ENCODE measurements at regions not wholly inside any gene's neighbourhood (a gene's known extent, or its start where the extent isn't known, plus 50 kb on each side); places are given as distances from the start of the nearest gene placed in this dataset.

DNA sequence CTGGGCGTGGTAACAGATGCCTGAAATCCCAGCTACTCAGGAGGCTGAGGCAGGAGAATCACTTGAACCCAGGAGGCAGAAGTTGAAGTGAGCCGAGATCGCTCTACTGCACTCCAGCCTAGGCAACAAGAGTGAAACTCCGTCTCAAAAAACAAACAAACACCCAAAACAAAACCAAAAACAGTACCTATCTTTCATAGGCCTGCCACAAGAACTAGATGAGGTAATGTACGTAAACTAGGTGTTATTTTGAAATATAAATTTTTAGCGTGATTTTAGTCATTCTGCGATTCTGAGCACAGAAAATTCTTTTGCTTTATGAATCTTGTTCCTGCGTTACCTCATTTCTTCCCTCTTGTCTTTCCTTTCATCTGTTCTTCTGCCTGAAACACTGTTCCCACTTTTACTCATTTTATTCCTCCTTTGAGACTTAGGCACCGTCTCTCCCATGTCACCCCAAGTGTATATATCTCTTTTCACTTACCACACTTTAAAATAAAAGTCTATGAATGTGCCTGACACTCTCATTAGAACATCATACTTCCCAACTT, 238.2 kb upstream of the HTR2A start:
- no peaks in the 10 kb centered on the region for H3K27me3 Mint-ChIP-seq (ENCODE audit: low read depth)
- peaks cover 5% of the 10 kb centered on the region for H3K4me1 Mint-ChIP-seq
- H3K4me3 Mint-ChIP-seq: no peak overlapping the region
- peaks cover under 1% of the 10 kb centered on the region for H3K9me3 Mint-ChIP-seq
- H3K36me3 Mint-ChIP-seq (ENCODE audit: low read depth): no peaks in the 10 kb centered on the region
- TF ChIP-seq, protein P1, sequence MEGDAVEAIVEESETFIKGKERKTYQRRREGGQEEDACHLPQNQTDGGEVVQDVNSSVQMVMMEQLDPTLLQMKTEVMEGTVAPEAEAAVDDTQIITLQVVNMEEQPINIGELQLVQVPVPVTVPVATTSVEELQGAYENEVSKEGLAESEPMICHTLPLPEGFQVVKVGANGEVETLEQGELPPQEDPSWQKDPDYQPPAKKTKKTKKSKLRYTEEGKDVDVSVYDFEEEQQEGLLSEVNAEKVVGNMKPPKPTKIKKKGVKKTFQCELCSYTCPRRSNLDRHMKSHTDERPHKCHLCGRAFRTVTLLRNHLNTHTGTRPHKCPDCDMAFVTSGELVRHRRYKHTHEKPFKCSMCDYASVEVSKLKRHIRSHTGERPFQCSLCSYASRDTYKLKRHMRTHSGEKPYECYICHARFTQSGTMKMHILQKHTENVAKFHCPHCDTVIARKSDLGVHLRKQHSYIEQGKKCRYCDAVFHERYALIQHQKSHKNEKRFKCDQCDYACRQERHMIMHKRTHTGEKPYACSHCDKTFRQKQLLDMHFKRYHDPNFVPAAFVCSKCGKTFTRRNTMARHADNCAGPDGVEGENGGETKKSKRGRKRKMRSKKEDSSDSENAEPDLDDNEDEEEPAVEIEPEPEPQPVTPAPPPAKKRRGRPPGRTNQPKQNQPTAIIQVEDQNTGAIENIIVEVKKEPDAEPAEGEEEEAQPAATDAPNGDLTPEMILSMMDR (conservative IDR thresholded peaks at IDR 0.05): no peak
- DNase-seq (ENCODE audit: low read depth, low spot score): no peak
- no peak overlapping the region for H3K27ac Mint-ChIP-seq (ENCODE audit: unreplicated experiment)

DNA sequence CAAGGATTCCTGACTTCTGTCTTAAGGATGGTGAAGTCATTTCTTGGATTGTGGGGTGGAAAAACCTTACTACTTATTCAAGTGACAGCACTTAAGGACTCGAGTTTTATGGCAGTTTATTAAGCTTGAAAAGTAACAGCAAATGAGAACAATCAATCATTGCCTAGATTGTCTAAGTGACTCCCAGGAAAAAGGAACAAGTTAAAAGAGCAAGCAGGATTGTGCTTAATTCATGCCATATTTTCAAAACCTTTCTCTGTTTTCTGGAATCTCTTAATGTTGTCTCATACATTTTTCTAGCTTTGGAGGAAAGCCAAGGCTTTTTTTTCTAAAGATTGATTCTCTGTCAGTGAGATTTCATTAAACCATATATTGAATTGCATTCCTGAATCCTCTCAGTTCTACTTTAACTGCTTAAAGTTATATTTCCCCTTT, 236.2 kb upstream of the HTR2A start:
- Mint-ChIP-seq H3K9me3 (no peaks in the 10 kb centered on the region), H3K4me1 (no peaks in the 10 kb centered on the region), H3K27ac (ENCODE audit: unreplicated experiment) (no peak overlapping the region), H3K27me3 (ENCODE audit: low read depth) (no peaks in the 10 kb centered on the region), H3K36me3 (ENCODE audit: low read depth) (no peaks in the 10 kb centered on the region), H3K4me3 (no peak overlapping the region)
- no peak for DNase-seq (ENCODE audit: low read depth, low spot score)
- TF ChIP-seq, protein P1 (conservative IDR thresholded peaks at IDR 0.05): no peak

DNA sequence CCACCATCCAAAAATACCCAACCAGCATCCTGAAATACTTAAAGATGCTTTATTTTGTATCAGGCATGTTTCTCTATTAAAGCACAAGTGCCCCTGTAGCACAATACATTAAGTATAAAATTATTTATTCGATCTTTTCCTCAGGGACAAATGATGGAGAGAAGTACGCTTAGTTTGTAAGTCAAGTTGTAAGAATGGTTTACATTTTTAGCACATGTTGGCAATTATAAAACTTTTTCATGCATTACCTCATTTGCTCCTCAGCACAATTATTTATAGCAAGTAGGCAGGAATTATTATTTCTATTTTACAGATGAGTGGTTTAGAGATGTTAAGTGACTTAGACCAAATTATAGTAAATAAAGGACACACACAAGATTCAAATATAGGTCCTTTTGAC, 232.6 kb upstream of the HTR2A start:
- Mint-ChIP-seq H3K36me3 (ENCODE audit: low read depth) (no peaks in the 10 kb centered on the region), H3K27me3 (ENCODE audit: low read depth) (no peaks in the 10 kb centered on the region), H3K9me3 (no peaks in the 10 kb centered on the region), H3K4me1 (no peaks in the 10 kb centered on the region), H3K4me3 (no peak overlapping the region), H3K27ac (ENCODE audit: unreplicated experiment) (no peak overlapping the region)
- TF ChIP-seq, protein P1 (conservative IDR thresholded peaks at IDR 0.05): no peak
- DNase-seq (ENCODE audit: low read depth, low spot score): no peak

DNA sequence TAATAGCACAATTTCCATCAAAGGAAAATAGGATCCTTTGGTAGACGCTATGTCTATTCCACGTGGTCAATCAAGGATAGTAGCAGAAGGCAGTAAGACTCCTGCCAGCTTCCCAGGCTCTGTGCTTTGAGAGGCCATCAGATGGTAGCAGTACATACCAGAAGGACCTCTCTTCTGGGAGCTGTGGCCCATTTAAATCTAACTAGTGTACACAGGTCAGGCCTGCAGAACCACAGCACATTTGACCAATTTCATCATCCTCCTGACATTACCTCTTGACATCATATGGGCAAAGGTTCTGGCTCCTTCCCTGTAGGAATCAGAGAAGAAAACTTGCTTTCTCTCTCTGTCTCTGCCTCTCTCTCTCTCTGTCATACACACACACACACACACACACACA, 229.6 kb upstream of the HTR2A start:
- Mint-ChIP-seq H3K27ac (ENCODE audit: unreplicated experiment) (no peak overlapping the region), H3K9me3 (peaks cover 4% of the 10 kb centered on the region), H3K36me3 (ENCODE audit: low read depth) (no peaks in the 10 kb centered on the region), H3K27me3 (ENCODE audit: low read depth) (no peaks in the 10 kb centered on the region), H3K4me1 (no peaks in the 10 kb centered on the region), H3K4me3 (no peak overlapping the region)
- no peak for DNase-seq (ENCODE audit: low read depth, low spot score)
- TF ChIP-seq, protein P1 (conservative IDR thresholded peaks at IDR 0.05): no peak

DNA sequence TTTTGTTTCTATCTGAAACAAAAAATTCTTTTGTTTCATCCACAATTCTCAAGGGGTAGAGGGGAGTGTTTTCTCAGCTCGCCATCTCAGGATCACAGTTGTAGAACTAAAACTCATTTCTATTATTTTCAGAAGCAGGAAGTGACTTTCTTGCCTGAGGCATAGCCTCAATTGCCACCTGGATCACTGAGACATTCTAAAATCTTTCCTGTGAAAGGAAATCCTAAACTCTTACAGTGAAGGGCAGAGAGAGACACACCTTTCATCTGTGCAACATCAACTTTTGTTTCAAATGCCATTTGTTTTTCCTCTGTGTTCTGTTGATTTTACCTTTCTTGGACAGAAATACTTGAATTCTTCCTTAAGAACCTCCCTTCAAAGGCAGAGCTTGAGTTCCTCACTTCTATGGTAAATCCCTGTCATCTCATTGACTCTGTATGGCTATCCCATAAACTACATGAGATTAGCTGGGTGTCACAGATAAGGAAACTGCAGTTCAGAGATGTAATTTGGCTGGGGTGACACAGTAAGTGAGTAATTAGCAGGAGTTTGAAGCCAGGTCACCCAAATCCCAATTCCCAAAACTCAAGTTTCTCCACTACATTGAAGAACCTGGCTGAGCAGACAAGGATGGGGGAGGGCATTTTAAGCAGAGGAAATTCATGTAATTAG, 224.4 kb upstream of the HTR2A start:
- H3K4me3 Mint-ChIP-seq: no peak overlapping the region
- DNase-seq (ENCODE audit: low read depth, low spot score): no peak
- H3K36me3 Mint-ChIP-seq (ENCODE audit: low read depth): no peaks in the 10 kb centered on the region
- no peak overlapping the region for H3K27ac Mint-ChIP-seq (ENCODE audit: unreplicated experiment)
- peaks cover 21% of the 10 kb centered on the region for H3K4me1 Mint-ChIP-seq
- TF ChIP-seq, protein P1 (conservative IDR thresholded peaks at IDR 0.05): no peak
- H3K27me3 Mint-ChIP-seq (ENCODE audit: low read depth): no peaks in the 10 kb centered on the region
- H3K9me3 Mint-ChIP-seq: peaks cover 4% of the 10 kb centered on the region

All from neural crest cell (in vitro differentiated cells).